Ishikawa (cell line): ENCODE measurements at regions not wholly inside any gene's neighbourhood (a gene's known extent, or its start where the extent isn't known, plus 50 kb on each side); places are given as distances from the start of the nearest gene placed in this dataset.

Source experiments
- CREB1 ChIP-seq: IDR thresholded peaks from 2 replicates; pipeline ENCODE4 v1.6.1; 2012; ENCODE audit warnings: low read depth
- EP300 ChIP-seq: IDR thresholded peaks from 2 replicates; pipeline ENCODE4 v1.6.1; 2012; ENCODE audit warnings: borderline replicate concordance
- RAD21 ChIP-seq: IDR thresholded peaks from 2 replicates; pipeline ENCODE4 v1.6.1; 2012; ENCODE audit warnings: low read depth
- REST ChIP-seq: IDR thresholded peaks from 2 replicates; pipeline ENCODE4 v1.6.1; 2012; ENCODE audit warnings: low read depth, mild to moderate bottlenecking
- TEAD4 ChIP-seq: IDR thresholded peaks from 2 replicates; pipeline ENCODE4 v1.6.1; 2012

- TF ChIP-seq CREB1 (no peak), RAD21 (no peak), TEAD4 (no peak), EP300 (no peak), REST (no peak)
Measured at GRCh38 chr12:124397399-124397679, 102.4 kb downstream of the RFLNA start.
